Putamen (tissue), 1 donor: ENCODE measurements at regions not wholly inside any gene's neighbourhood (a gene's known extent, or its start where the extent isn't known, plus 50 kb on each side); places are given as distances from the start of the nearest gene placed in this dataset.
A peak's percentile ranks its signal among the peaks of the same experiment; 100 is the strongest.
"Not testable (repeated sequence)": the region's sequence is repeated elsewhere in the genome, so short reads cannot be mapped to it uniquely, and the experiment has no call there.

Experiments
- DNase-seq: peaks from one replicate; pipeline ENCODE4 v3.0.0-alpha.2; 2016; ENCODE audit warnings: low spot score

DNA sequence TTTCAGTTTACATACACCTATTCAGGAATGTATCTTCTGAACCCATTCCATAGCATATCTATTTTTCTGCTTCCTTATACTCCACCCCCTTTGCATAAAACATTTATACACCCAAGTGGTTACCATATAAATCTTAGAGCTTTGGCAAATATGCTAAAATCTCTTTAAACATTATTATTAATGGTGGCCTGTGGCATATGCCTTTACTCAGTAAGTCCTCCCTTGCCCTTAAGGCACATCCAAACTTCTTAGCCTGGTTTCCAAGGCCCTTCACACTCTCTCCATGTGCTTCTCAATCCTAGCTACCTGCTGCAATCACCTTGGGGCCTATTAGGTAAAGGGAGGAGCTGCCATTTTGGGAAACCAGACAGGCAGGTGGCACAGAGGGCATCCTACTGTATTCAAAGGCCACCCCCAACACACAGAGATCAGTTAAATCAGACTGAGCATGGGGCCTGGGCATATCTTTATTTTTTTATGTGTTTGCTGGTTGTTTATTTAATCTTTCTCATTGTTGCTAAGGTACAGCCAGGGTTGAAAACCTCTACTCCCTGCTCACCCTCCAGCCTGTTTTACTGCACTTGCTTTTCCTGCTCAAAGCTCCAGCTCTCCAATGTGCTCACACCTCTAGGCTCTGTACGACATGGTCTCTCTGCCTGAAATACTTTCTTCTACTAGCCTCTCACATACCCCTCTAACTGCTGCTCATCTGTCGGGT is 242.8 kb upstream of the HNRNPA3 start:
- DNase-seq: no peak

- peak; percentile 38 for DNase-seq
Measured at GRCh38 chr2:176976736-176977685, 235.6 kb upstream of the HNRNPA3 start.

GRCh38 chr2:176978921-176979320 is 233.7 kb upstream of the HNRNPA3 start:
- no peak for DNase-seq

- DNase-seq: no peak
Measured at GRCh38 chr2:176979981-176980710, 232.4 kb upstream of the HNRNPA3 start.

GRCh38 chr2:176984987-176985386 is 227.6 kb upstream of the HNRNPA3 start:
- DNase-seq: no peak

DNA sequence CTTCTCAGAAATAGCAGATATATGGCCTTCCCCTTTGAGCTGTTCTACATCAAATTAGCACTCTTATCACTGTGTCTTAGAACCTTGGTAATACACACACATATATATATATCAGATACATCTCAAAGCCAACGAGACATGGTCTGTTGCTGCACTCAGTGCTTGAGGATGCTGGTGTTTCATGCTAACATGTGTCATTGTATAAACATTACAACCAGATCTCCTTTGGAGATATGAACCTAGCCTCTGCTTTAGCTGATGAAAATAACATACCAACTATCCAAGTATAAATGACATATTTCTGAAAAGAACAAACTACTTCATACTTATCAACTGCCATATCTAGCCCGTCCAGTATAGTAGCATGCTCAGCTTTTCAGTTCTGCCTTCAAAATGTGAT is 226.7 kb upstream of the HNRNPA3 start:
- no peak for DNase-seq

- no peak for DNase-seq
Measured at GRCh38 chr2:176986487-176986886, 226.1 kb upstream of the HNRNPA3 start.

DNA sequence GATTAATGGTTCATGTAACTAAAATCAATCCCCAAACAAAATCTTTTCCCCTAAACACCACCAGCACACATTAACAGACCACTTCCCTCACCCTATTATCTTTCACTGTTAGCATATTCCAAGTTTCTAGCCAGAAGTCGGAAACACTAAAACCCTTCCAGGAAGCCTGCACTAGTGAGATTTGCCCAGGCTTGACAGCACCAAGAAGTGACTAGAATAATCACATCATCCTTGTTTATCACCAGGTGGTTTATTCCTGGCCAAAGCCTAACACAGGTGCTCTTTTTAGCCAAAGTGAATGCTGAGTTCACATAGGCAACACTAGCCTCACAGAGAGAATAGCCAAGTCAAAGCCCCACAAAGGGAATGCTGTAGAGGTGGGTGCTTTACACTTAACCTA is 221.2 kb upstream of the HNRNPA3 start:
- no peak for DNase-seq

DNA sequence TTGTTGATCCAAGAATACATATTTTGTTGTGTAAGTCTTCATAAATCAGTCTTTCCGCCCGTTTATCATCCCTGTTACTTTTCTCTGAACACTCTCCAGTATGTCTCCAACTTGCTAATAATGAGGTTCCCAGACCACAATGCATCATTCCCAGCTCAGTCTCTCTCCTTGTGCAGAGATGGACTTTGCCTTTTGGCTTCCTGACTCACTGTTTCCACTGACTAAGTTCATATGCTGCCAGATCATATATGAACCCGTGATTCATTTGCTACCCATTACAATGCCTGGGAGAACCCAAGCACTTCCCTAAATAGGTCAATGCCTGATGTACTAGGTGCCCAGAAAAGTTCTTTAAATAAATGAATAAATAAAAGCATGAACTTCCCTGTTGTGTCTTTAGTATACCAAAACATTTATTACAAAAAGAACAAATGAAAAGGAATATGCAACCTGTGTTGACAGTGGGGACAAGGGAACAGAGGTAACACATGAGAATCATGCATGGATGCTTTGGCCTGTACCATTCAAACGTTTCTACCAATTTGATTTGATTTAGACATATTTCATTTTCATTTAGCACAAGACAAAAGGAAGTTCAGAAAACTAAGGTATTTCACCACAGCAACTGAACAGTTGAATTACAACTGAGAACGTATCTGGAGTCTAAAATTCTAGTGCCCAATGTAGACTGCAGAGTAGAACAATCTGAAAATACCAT is 215.4 kb upstream of the HNRNPA3 start:
- no peak for DNase-seq

DNA sequence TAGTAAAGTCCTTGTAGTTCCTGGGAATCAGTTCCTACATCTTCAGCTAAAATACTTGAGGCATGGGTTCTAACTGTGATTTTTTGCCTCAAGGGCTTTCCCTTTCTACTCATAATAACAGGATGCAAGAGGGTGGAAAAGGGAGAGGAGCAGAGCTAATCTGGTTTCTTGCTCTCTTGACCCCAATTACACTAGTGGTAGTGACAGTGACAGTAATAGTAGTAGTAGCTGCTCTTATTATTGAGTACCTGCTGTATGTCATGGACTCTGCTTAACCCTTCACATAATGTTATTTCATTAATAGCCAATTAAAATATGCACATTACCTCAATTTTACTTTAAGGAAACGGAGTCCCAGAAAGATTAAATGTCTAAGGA is 214.8 kb upstream of the HNRNPA3 start:
- no peak for DNase-seq

- DNase-seq: no peak
Measured at GRCh38 chr2:176999301-176999700, 213.3 kb upstream of the HNRNPA3 start.

GRCh38 chr2:177000061-177000714 is 212.4 kb upstream of the HNRNPA3 start:
- no peak for DNase-seq

DNA sequence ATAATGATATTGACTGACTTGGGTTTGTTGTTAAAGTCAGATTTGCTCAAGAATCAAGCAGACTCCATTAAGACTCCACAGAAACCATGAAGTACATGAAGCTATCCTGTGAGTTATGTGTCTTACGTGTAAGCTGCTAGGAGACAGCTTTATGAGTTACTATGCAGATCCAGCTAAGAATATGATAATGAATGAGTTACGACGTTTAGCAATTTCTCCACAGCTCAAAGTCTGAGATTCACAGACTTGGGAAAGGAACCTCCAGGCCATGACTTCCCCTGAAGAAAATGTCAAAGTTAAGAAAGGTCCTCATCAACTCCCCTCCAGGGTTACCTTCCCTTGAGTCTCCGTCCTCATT is 211.9 kb upstream of the HNRNPA3 start:
- DNase-seq: no peak

GRCh38 chr2:177001334-177001733 is 211.3 kb upstream of the HNRNPA3 start:
- no peak for DNase-seq

- no peak for DNase-seq
Measured at GRCh38 chr2:177002983-177003382, 209.6 kb upstream of the HNRNPA3 start.

DNA sequence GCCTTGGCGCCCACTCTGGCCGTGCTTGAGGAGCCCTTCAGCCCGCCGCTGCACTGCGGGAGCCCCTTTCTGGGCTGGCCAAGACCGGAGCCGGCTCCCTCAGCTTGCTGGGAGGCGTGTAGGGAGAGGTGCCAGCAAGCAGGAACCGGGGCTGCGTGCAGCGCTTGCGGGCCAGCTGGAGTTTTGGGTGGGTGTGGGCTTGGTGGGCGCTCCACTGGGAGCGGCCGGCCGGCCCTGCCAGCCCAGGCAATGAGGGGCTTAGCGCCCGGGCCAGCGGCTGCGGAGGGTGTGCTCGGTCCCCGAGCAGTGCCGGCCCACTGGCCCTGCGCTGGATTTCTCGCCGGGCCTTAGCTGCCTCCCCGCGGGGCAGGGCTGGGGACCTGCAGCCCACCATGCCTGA is 204.9 kb upstream of the HNRNPA3 start:
- not testable (repeated sequence) for DNase-seq

DNA sequence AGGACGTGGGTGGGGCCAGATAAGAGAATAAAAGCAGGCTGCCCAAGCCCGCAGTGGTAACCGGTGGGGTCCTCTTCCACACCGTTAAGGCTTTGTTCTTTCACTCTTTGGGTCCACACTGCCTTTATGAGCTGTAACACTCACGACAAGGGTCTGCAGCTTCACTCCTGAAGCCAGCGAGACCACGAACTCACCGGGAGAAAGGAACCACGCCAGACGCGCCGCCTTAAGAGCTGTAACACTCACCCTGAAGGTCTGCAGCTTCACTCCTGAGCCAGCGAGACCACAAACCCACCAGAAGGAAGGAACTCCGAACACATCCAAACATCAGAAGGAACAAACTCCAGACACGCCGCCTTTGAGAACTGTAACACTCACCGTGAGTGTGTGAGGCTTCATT is 203.9 kb upstream of the HNRNPA3 start:
- DNase-seq: not testable (repeated sequence)

- DNase-seq: no peak
Measured at GRCh38 chr2:177010146-177010545, 202.4 kb upstream of the HNRNPA3 start.

GRCh38 chr2:177010861-177011260 is 201.7 kb upstream of the HNRNPA3 start:
- no peak for DNase-seq

GRCh38 chr2:177014946-177015345 is 197.6 kb upstream of the HNRNPA3 start:
- no peak for DNase-seq

- no peak for DNase-seq
Measured at GRCh38 chr2:177015356-177015923, 197.2 kb upstream of the HNRNPA3 start.
